GM23338 (cell line): ENCODE measurements at regions not wholly inside any gene's neighbourhood (a gene's known extent, or its start where the extent isn't known, plus 50 kb on each side); places are given as distances from the start of the nearest gene placed in this dataset.

Source experiments
- ATAC-seq: fragments of 200-7000 bp; cut with Tn5 transposase; 3 replicates; pipeline ENCODE4 v1.9.1; 2020
- DNase-seq: peaks from one replicate; pipeline ENCODE4 v3.0.0-alpha.2; 2015; ENCODE audit warnings: low spot score
- H2AFZ ChIP-seq: fragments of 200-600 bp; sonication (generic); 2 replicates; pipeline ENCODE4 v1.8.0; 2016; ENCODE audit warnings: antibody characterized with exemption, mild to moderate bottlenecking, moderate library complexity
- H3F3A ChIP-seq: fragments of 200-600 bp; sonication (generic); replicated peaks from 2 replicates; pipeline ENCODE4 v1.8.0; 2017; ENCODE audit warnings: antibody characterized with exemption, mixed run types, low read depth
- H3K27ac ChIP-seq: fragments of 200-600 bp; sonication (generic); 2 replicates; pipeline ENCODE4 v1.6.1; 2016; ENCODE audit warnings: low read depth
- H3K27me3 ChIP-seq: fragments of 200-600 bp; sonication (generic); 2 replicates; pipeline ENCODE4 v1.8.0; 2016; ENCODE audit warnings: mild to moderate bottlenecking, mixed run types, moderate library complexity; ENCODE audit not compliant: insufficient read depth
- H3K36me3 ChIP-seq: fragments of 200-600 bp; sonication (generic); 2 replicates; pipeline ENCODE4 v1.8.0; 2016; ENCODE audit warnings: mild to moderate bottlenecking; ENCODE audit not compliant: insufficient read depth
- H3K4me1 ChIP-seq: fragments of 200-600 bp; sonication (generic); 2 replicates; pipeline ENCODE4 v1.8.0; 2016; ENCODE audit warnings: mild to moderate bottlenecking, moderate library complexity; ENCODE audit not compliant: insufficient read depth
- H3K4me2 ChIP-seq: fragments of 200-600 bp; sonication (generic); 2 replicates; pipeline ENCODE4 v1.7.1; 2017; ENCODE audit warnings: mixed run types
- H3K4me3 ChIP-seq: fragments of 200-600 bp; sonication (generic); 2 replicates; pipeline ENCODE4 v1.6.1; 2016; ENCODE audit warnings: mixed run types
- H3K79me2 ChIP-seq: fragments of 200-600 bp; sonication (generic); replicated peaks from 2 replicates; pipeline ENCODE4 v1.8.0; 2017; ENCODE audit warnings: mild to moderate bottlenecking; ENCODE audit not compliant: insufficient read depth
- H3K9me2 ChIP-seq: fragments of 200-600 bp; sonication (generic); 2 replicates; pipeline ENCODE4 v1.8.0; 2017; ENCODE audit not compliant: insufficient read depth
- H4K20me1 ChIP-seq: fragments of 200-600 bp; sonication (generic); replicated peaks from 2 replicates; pipeline ENCODE4 v1.8.0; 2017; ENCODE audit warnings: mild to moderate bottlenecking; ENCODE audit not compliant: insufficient read depth
- H3K27ac Mint-ChIP-seq: 2 replicates; pipeline ENCODE4 v1.8.0; 2020; ENCODE audit warnings: inconsistent platforms, mild to moderate bottlenecking, moderate library complexity, mixed read lengths
- H3K27me3 Mint-ChIP-seq: 3 replicates; pipeline ENCODE4 v1.8.0; 2022; ENCODE audit warnings: low read depth, mild to moderate bottlenecking, moderate library complexity, mixed read lengths, inconsistent platforms; ENCODE audit not compliant: insufficient read depth, poor library complexity
- H3K36me3 Mint-ChIP-seq: 3 replicates; pipeline ENCODE4 v1.8.0; 2021; ENCODE audit warnings: low read depth, mild to moderate bottlenecking, inconsistent platforms, moderate library complexity, mixed read lengths
- H3K4me1 Mint-ChIP-seq: 3 replicates; pipeline ENCODE4 v1.8.0; 2020; ENCODE audit warnings: mild to moderate bottlenecking, inconsistent platforms, mixed read lengths
- H3K4me3 Mint-ChIP-seq: 3 replicates; pipeline ENCODE4 v1.8.0; 2021; ENCODE audit warnings: moderate library complexity, mild to moderate bottlenecking, inconsistent platforms, mixed read lengths
- H3K9me3 Mint-ChIP-seq: 3 replicates; pipeline ENCODE4 v1.8.0; 2020; ENCODE audit warnings: moderate library complexity, mild to moderate bottlenecking, inconsistent platforms, mixed read lengths
- CREB1 ChIP-seq: fragments of 250-450 bp; sonication (Bioruptor Pico); IDR thresholded peaks from 2 replicates; pipeline ENCODE4 v1.5.0; 2020; ENCODE audit warnings: low read depth, mild to moderate bottlenecking, moderate library complexity
- CTCF ChIP-seq, 2 experiments: fragments of 200-600 bp in 1 of 2; sonication (generic) in 1 of 2; conservative IDR thresholded peaks; 2 replicates each; pipeline versions ENCODE4 v1.5.1 to v1.6.1; 2016 to 2017; ENCODE audit warnings: antibody characterized with exemption in 2 of 2, low read depth in 2 of 2, mild to moderate bottlenecking in 2 of 2, moderate library complexity in 1 of 2
- ETS1 ChIP-seq: IDR thresholded peaks from 2 replicates; pipeline ENCODE4 v1.6.1; 2016; ENCODE audit warnings: antibody characterized with exemption
- EZH2 ChIP-seq: fragments of 200-600 bp; sonication (generic); IDR thresholded peaks from one replicate; pipeline ENCODE4 v1.8.0; 2017; ENCODE audit warnings: antibody characterized with exemption, mild to moderate bottlenecking, low read depth; ENCODE audit not compliant: unreplicated experiment
- EZH2phosphoT487 ChIP-seq: fragments of 200-600 bp; sonication (generic); IDR thresholded peaks from one replicate; pipeline ENCODE4 v1.8.1; 2018; ENCODE audit warnings: antibody characterized with exemption; ENCODE audit not compliant: unreplicated experiment
- JUNB ChIP-seq: IDR thresholded peaks from one replicate; pipeline ENCODE4 v1.6.1; 2016; ENCODE audit warnings: antibody characterized with exemption; ENCODE audit not compliant: unreplicated experiment
- NANOG ChIP-seq: IDR thresholded peaks from 2 replicates; pipeline ENCODE4 v1.6.1; 2016; ENCODE audit warnings: antibody characterized with exemption, borderline replicate concordance
- POLR2AphosphoS5 ChIP-seq: IDR thresholded peaks from 2 replicates; pipeline ENCODE4 v1.6.1; 2016; ENCODE audit warnings: antibody characterized with exemption, low read depth
- ZNF114 ChIP-seq: fragments of 250-450 bp; sonication (Bioruptor Pico); IDR thresholded peaks from 2 replicates; pipeline ENCODE4 v1.5.0; 2020; ENCODE audit warnings: mild to moderate bottlenecking, moderate library complexity
- ZNF331 ChIP-seq: fragments of 250-450 bp; sonication (Bioruptor Pico); IDR thresholded peaks from 2 replicates; pipeline ENCODE4 v1.5.0; 2020; ENCODE audit warnings: low read depth, mild to moderate bottlenecking, moderate library complexity
- ZNF462 ChIP-seq: fragments of 250-450 bp; sonication (Bioruptor Pico); IDR thresholded peaks from 2 replicates; pipeline ENCODE4 v1.5.0; 2020; ENCODE audit warnings: mild to moderate bottlenecking, moderate library complexity
- TF ChIP-seq, protein P1 (sequence below): IDR thresholded peaks from one replicate; pipeline ENCODE4 v1.6.1; 2018; ENCODE audit warnings: antibody characterized with exemption; ENCODE audit not compliant: unreplicated experiment

- Mint-ChIP-seq H3K36me3 (no peaks in the 10 kb centered on the region; the same call in 2 of the 3 replicates), H3K4me1 (peaks cover 44% of the 10 kb centered on the region), H3K27me3 (peaks cover 5% of the 10 kb centered on the region), H3K4me3 (no peak overlapping the region), H3K9me3 (no peaks in the 10 kb centered on the region), H3K27ac (no peak overlapping the region)
- Histone ChIP-seq H3K4me3 (no peak overlapping the region), H3K27me3 (no peaks in the 10 kb centered on the region), H2AFZ (no peak overlapping the region), H4K20me1 (no peaks in the 10 kb centered on the region), H3F3A (no peaks in the 10 kb centered on the region), H3K4me1 (peaks cover 28% of the 10 kb centered on the region), H3K4me2 (no peak overlapping the region), H3K9me2 (no peaks in the 10 kb centered on the region), H3K79me2 (no peaks in the 10 kb centered on the region), H3K27ac (no peak overlapping the region), H3K36me3 (no peaks in the 10 kb centered on the region)
- no peak for TF ChIP-seq NANOG
- TF ChIP-seq ZNF462 (CRISPR knock-in tag), result no peak
- TF ChIP-seq EZH2phosphoT487, result no peak
- no peak for TF ChIP-seq EZH2
- TF ChIP-seq POLR2AphosphoS5, result no peak
- TF ChIP-seq CREB1 (CRISPR knock-in tag), result no peak
- TF ChIP-seq ETS1, result no peak
- no peak for TF ChIP-seq ZNF331
- no peak for TF ChIP-seq JUNB
- no peak for TF ChIP-seq ZNF114 (CRISPR knock-in tag)
- no peak for TF ChIP-seq CTCF (conservative IDR thresholded peaks at IDR 0.05; ENCODE audit: low read depth in 2 of 2)
- TF ChIP-seq, protein P1, sequence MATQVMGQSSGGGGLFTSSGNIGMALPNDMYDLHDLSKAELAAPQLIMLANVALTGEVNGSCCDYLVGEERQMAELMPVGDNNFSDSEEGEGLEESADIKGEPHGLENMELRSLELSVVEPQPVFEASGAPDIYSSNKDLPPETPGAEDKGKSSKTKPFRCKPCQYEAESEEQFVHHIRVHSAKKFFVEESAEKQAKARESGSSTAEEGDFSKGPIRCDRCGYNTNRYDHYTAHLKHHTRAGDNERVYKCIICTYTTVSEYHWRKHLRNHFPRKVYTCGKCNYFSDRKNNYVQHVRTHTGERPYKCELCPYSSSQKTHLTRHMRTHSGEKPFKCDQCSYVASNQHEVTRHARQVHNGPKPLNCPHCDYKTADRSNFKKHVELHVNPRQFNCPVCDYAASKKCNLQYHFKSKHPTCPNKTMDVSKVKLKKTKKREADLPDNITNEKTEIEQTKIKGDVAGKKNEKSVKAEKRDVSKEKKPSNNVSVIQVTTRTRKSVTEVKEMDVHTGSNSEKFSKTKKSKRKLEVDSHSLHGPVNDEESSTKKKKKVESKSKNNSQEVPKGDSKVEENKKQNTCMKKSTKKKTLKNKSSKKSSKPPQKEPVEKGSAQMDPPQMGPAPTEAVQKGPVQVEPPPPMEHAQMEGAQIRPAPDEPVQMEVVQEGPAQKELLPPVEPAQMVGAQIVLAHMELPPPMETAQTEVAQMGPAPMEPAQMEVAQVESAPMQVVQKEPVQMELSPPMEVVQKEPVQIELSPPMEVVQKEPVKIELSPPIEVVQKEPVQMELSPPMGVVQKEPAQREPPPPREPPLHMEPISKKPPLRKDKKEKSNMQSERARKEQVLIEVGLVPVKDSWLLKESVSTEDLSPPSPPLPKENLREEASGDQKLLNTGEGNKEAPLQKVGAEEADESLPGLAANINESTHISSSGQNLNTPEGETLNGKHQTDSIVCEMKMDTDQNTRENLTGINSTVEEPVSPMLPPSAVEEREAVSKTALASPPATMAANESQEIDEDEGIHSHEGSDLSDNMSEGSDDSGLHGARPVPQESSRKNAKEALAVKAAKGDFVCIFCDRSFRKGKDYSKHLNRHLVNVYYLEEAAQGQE, result no peak
- ATAC-seq (no peak), DNase-seq (no peak)
Observed at GRCh38 chrX:39813631-39814277, 284.0 kb downstream of the BCOR start.
